ENCODE measurements at regions not wholly inside any gene's neighbourhood (a gene's known extent, or its start where the extent isn't known, plus 50 kb on each side); places are given as distances from the start of the nearest gene placed in this dataset.
"Not testable (repeated sequence)": the region's sequence is repeated elsewhere in the genome, so short reads cannot be mapped to it uniquely, and the experiment has no call there.

- no peak for DNase-seq
These were observed 1443.9 kb downstream of the SUCLG1 start for GRCh38 chr2:83015035-83015715.

- DNase-seq, result no peak
These were observed 1444.6 kb downstream of the SUCLG1 start for GRCh38 chr2:83014462-83014861.

- no peak for DNase-seq
These were observed 1452.1 kb downstream of the SUCLG1 start for GRCh38 chr2:83006961-83007360.

GRCh38 chr2:83003555-83003954 lies 1455.5 kb downstream of the SUCLG1 start:
- no peak for DNase-seq

GRCh38 chr2:83002706-83003105 lies 1456.4 kb downstream of the SUCLG1 start:
- DNase-seq, result no peak

- no peak for DNase-seq
These were observed 1460.3 kb downstream of the SUCLG1 start for GRCh38 chr2:82998781-82999180.

- DNase-seq, result no peak
These were observed 1462.9 kb downstream of the SUCLG1 start for GRCh38 chr2:82996217-82996616.

- DNase-seq, result no peak
These were observed 1464.9 kb downstream of the SUCLG1 start for GRCh38 chr2:82994151-82994550.

GRCh38 chr2:82993609-82994008 lies 1465.5 kb downstream of the SUCLG1 start:
- DNase-seq, result no peak

GRCh38 chr2:82992968-82993367 lies 1466.1 kb downstream of the SUCLG1 start:
- DNase-seq, result no peak

- DNase-seq, result not testable (repeated sequence)
These were observed 1471.4 kb downstream of the SUCLG1 start for GRCh38 chr2:82987706-82988105.

- DNase-seq, result no peak
These were observed 1472.2 kb downstream of the SUCLG1 start for GRCh38 chr2:82986899-82987298.

GRCh38 chr2:82985572-82986197 lies 1473.4 kb downstream of the SUCLG1 start:
- no peak for DNase-seq

GRCh38 chr2:82968358-82968757 lies 1490.7 kb downstream of the SUCLG1 start:
- DNase-seq, result no peak

GRCh38 chr2:82964341-82964740 lies 1494.7 kb downstream of the SUCLG1 start:
- DNase-seq, result no peak

- DNase-seq, result no peak
These were observed 1499.4 kb downstream of the SUCLG1 start for GRCh38 chr2:82959727-82960126.

GRCh38 chr2:82954868-82955267 lies 1504.2 kb downstream of the SUCLG1 start:
- no peak for DNase-seq

- no peak for DNase-seq
These were observed 1519.9 kb downstream of the SUCLG1 start for GRCh38 chr2:82939211-82939610.

GRCh38 chr2:82938321-82938845 lies 1520.7 kb downstream of the SUCLG1 start:
- not testable (repeated sequence) for DNase-seq

GRCh38 chr2:82913566-82913965 lies 1545.5 kb downstream of the SUCLG1 start:
- DNase-seq, result no peak

- no peak for DNase-seq
These were observed 1563.0 kb downstream of the SUCLG1 start for GRCh38 chr2:82896117-82896516.

- no peak for DNase-seq
These were observed 1565.9 kb downstream of the SUCLG1 start for GRCh38 chr2:82893190-82893589.

- no peak for DNase-seq
These were observed 1579.3 kb downstream of the SUCLG1 start for GRCh38 chr2:82879803-82880202.

- no peak for DNase-seq
These were observed 1583.2 kb downstream of the SUCLG1 start for GRCh38 chr2:82875858-82876257.

GRCh38 chr2:82857967-82858366 lies 1601.1 kb downstream of the SUCLG1 start:
- DNase-seq, result no peak

Measured in DMS79 treated with DMSO at 0.1 percent for 48 hours (cell line).